Stimulated activated CD8-positive, alpha-beta memory T cell treated with anti-CD3 and anti-CD28 coated beads, Interleukin-7, amount 100 ng/mL, for 4 hours (primary cell): ENCODE measurements at regions not wholly inside any gene's neighbourhood (a gene's known extent, or its start where the extent isn't known, plus 50 kb on each side); places are given as distances from the start of the nearest gene placed in this dataset.
"Not testable (repeated sequence)": the region's sequence is repeated elsewhere in the genome, so short reads cannot be mapped to it uniquely, and the experiment has no call there.

Source experiments
- DNase-seq, 2 donors: peaks; one replicate each; pipeline ENCODE4 v3.0.0-alpha.2; 2020; ENCODE audit warnings: low read depth in 2 of 2

DNA sequence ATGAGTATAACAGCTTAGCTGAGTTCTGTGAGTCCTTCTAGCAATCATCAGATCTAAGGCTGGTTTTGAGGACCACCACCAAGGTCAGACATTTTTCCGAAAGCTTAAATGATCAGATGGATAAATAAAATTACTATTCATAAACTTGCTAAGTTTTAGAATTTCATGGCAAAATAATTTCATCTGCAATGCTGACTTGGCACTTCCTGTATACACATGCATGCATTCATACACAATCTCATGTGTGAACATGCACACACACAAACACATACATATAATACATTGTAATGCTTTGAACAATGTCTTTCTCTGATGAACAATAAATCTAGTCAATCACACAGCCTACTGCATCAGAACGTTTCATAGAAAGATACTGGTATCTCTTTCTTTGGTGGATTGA lies 1068.3 kb downstream of the HACE1 start:
- no peak for DNase-seq

DNA sequence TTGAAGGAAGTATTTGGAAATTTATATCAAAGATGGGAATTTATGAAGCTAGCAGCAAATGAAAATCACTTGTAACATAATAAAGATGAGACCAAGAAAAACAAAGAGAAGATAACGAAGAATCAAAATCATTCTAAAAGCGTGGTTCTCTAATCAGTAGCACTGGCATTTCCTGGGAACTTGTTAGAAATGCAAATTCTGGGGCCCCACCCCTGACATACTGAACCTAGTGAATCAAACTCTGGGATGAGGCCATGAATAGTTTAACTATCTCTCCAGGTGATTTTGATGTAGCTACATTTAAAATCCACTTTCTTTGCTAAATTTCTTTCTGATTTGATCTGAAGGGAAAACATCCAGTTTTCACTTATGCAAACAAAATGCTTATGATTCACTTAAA lies 1075.6 kb downstream of the HACE1 start:
- DNase-seq = no peak

DNA sequence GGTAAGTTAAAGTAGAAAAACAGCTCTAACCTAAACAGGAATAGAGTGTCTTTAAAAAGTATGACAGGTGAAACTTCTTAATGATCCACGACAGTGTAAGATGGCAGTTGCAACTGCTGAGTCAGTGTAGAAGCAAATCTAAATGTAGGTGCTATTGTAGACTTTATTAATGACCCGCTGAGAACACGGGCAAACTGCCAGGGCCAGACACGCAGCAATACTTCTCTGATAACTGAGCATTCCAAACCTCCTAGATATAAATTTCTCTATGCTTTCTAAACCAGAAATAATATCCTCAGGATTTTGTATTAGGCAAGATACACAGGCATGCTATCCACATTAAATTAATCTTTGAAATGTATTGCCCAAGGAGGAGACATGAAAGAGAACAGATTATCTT lies 1076.4 kb downstream of the HACE1 start:
- DNase-seq = no peak

DNA sequence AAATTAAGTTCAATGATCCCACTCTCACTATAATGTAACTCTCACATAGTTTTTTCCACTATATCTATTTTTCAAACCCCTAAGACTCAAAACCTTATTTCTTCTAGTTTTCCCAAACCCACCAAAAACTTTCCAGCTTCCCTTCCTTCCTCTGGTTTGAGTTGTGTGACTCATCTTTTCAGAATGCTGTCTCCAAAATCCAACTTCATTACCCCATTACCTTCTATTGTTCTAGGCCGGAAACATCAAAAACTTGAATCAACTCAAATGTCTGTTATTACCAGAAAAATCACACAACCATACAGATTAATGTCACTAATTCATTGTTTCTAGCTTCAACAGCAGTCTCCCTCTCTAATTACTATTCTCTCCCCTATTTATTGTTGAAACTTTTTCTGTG lies 1090.3 kb downstream of the HACE1 start:
- DNase-seq = no peak

DNA sequence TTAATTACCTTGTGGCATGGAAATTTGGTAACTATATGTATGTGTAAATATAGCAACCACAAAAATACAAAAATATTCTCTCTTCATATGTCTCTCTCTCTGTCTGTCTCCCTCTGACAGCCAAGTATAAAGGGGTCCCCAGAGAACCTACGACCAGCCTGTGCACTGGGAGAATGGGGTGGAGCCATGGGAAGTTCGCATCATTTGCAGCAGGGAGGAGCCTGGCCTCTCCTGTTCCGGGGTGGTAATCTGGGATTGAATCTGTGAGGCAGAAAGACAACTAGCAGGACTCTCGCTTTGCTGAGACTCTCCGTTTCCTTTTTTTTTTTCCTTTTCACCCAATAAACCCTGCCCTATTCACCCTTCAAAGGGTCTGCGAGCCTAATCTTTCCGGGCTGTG lies 1109.1 kb downstream of the HACE1 start:
- no peak for DNase-seq

DNA sequence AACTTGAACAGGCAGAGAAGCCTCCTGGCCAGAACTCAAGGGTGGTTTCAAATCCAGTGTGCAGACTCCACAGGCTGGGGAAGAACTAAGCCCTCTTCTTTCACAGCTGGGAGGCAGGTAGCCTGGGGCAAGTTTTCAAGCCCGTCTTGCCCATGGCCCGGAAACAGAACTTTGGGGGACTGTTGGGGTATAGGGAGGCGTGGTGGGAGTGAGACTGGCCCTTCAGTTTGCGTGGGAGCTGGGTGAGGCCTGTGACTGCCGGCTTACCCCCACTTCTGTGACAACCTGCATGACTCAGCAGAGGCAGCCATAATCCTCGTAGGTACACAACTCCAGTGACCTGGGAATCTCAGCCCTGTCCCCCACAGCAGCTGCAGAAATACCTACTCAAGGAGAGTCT lies 1125.7 kb downstream of the HACE1 start:
- no peak for DNase-seq

DNA sequence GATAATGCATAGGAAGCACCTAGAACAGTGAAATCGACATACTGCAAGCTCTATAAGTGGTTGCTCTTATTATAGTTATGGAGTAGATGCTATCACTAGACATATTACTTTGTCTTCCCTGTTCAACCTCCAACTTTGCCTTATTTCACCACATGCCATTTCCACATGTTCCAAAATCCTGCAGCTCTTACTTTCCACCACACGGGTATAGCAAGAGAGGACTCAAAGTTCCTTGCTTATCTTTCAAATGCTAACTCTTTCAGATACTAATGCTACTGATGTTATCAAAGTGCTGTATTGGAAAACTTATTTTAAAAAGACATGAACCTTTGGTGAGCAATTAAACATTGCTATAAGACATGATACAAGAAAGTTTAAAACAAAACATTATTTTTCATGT lies 1130.1 kb downstream of the HACE1 start:
- no peak for DNase-seq

DNA sequence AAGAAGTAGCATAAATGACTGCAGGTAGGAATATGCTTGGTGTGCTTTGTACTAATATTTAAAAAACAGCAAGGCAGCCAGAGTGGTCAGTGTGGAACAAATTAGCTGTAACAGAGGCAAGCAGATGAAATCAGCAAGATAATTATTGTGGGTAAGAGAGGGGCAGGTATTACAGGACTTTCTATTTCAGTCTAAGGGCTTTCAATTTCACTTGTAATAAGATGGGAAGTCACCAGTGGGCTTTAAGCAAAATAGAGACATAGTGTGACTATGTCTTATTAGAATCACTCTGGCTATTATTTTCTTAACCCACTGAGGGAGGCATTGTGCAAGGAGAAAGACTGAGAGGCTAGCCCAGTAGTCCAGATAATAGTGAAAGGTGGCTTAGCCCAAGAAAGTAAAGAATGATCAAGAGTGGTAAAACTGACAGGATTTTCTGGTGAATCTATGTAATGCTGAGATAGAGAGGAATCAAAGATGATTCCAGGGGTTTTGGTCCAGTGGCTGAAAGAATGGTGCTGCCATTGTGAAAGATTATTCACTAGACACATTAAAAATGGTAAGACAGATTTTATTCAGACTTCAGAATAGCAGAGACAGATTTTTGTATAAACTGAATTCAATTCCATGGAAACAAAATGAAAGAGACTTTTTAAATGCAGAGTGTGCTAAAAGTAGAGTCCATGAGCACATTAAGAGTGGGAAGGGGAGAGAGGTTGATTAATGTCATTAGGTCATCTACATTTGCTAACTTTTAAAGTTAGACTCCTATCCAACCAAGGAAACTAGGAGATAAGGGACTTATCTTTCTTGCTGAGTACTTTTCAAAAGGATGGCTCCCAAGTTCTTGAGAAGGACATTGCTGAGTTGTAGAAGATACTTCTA lies 1136.0 kb downstream of the HACE1 start:
- DNase-seq = no peak

DNA sequence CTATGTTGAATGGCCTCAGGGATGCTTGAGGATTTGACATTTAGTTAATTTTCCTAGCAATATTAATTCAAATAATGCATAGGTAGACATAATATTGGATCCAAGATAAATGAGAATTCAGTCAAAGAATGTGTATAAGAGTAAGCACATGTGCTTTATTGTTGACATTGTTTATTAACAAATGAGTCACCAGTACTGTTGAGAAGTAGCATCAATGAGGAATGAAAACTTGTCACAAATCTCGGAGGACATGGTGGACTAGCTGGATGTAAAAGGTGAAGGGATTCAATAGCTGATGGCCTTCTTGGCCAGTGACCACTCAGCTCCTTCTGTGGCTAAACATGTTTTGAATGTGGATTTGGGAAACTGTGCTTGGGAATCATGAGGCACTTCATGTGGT lies 1137.0 kb downstream of the HACE1 start:
- no peak for DNase-seq

DNA sequence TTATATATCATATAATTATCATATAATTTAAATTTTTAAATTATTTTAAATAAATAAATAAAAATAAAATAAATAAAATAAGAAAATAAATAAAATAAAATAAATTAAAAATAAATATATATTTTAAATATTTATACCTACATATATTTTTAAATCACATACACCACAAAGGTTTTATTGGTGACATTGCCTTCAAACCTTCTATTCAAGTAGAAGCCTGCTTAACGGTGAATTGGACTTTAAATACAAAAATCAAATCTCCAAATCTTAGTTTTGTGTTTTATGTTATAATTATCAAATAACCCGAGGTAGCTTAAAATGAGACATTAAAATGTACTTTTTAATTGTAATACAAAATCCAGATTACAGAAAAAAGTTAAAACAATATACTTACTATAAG lies 1137.8 kb downstream of the HACE1 start:
- no peak for DNase-seq

DNA sequence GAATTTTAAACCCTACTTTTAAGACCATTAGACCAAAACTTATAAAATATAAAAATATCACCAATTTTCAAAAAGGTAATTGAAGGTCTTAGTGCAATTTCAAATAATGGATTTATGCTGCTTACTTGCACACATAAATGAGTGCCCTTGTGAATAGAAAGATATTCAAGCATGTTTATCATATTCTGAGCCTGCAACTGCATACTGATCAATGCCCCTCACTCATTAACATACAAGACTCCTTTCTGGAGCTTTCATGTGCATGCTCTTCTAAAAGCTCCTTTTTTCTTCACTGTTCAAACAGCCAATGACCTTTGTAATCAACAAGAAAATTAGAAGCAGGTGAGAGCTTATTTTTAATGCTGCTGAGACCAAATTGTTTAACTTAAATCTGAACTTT lies 1139.3 kb downstream of the HACE1 start:
- DNase-seq = no peak

DNA sequence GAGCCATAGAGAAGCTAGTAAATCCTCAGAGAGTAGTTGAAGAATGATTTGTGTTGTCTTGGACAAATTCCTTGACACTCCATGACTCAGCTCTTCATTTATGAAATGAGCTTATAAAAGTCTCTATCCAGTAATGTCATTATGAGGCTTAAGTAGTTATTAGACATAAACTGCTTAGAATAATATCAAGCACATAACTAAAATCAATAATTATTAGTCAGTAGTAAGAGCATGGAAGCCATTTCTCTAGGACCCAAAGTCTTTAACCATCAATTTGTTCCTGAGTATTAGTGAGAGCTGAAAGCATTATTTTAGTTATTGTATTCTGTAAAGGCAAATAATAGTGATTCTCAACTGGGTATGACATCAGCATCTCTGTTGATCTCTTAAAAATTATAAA lies 1140.2 kb downstream of the HACE1 start:
- DNase-seq = no peak

DNA sequence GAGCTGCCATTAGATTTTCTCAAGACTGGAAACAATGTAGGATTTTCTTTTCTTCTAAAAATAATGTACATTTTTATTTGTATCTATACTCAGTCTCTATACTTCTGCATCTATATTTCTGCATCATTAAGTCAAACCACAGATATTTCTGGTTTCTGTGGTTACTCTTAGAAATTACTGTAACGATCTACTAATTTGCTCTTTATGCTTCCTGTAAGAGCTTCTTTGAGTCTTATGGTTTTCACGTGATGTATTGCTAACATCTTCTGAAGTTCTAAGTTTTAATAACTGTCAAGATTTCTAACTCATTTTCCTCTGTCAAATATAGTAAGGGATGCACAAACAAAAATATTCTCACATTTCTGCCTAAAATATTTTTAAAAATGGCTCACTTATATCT lies 1144.5 kb downstream of the HACE1 start:
- DNase-seq = no peak

DNA sequence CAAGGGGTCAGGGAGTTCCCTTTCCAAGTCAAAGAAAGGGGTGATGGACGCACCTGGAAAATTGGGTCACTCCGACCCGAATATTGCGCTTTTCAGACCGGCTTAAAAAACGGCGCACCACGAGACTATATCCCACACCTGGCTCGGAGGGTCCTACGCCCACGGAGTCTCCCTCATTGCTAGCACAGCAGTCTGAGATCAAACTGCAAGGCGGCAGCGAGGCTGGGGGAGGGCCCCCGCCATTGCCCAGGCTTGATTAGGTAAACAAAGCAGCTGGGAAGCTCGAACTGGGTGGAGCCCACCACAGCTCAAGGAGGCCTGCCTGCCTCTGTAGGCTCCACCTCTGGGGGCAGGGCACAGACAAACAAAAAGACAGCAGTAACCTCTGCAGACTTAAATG lies 1150.5 kb downstream of the HACE1 start:
- DNase-seq = not testable (repeated sequence)

DNA sequence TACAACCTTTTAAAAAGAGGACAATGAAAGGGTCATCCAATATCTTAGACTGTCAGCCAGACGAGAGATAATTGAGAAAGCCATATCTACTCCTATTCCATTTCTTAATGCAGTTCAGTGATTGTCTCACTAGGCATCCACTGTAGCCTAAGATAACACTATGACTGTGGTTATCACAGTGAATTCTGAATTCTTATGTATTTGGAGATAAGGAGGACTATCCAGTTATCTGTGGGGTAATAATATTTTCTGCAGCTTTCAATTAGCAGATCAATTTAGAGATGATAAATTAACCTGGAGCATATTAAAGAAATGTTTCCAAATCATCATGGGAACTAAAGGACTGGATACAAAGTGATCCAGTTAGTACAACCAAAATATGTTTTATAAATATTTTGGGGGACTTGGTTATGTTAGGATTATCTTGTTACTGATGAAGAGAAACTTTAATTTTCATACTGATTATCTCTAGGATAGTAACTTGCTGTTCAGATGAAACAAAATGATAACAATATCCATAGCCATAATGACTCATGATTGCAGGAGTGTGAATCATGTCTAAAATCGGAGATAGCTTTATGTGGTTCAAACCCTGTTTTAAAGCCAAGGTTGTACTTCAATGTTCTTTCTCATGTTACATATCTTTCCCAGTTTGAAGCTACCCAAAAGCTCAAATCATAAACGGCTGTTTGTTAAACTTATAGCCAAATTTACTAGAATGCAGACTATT lies 1152.0 kb downstream of the HACE1 start:
- no peak for DNase-seq

DNA sequence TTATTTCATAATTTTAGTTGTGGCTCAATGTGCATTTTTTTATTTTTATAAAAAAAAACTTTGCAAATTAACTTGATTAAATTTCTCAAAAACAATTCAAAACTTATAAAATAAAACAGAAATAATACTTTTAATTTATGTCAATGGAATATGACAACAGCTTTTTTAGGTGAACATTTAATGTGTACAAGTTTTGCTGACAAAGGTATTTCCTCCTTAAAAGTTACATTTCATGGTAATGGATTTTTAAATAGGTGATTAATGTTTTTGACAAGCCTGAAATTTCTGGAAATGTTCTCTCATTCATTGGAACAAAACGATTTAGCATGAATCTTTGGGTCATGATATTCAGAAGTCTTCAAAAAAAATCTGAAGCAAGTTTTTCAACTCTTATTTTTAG lies 1160.0 kb downstream of the HACE1 start:
- no peak for DNase-seq

DNA sequence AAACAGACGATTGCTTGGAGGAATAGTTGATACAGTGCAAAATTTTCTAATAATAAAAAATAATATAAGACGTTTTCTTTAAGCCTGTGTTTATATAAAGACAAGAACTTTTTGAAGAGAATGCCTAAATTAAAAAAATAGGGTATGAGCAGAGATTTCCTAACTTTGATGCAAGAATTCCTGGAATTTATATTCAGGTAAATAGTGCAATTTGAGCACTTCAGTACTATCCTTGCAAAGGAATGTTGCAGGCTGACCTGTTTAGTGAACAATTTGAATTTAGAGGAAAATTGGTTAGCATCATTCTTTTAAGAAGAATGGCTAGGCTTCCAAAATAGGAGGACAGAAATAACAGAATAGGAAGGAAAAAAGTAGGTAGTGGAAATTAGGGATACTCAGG lies 1172.3 kb downstream of the HACE1 start:
- DNase-seq = no peak

DNA sequence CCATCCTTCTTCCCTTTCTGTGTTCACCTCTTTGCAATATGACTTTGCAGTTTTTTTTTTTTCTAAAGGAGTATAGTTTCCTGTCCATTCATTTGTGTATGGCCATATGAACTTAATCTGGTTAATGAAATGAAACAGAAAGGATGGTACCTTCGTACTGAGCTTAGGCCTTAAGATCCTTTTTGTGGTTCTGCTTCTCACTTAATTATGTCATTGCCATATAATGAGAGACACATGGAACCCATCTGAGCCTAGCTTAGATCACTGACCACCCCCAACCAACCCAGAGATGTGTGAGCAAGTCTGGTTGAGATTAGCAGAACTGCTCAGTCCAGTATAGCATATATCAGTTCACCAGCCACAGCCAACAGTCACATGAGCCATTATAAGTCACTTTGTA lies 1179.6 kb downstream of the HACE1 start:
- no peak for DNase-seq

DNA sequence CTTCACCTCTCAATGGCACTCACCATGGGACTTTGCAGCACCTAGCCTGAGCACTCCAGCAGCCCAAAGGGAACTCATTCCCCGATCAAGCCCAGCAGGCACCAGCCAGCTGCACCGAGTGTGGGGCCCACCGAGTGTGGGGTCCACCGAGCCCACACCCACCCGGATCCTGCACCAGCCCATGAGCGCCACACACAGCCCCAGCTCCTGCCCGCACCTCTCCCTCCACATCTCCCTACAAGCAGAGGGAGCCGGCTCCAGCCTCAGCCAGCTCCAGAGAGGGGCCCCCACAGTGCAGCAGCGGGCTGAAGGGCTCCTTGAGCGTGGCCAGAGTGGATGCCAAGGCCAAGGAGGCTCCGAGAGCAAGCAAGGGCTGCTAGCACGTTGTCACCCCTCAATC lies 1182.4 kb downstream of the HACE1 start:
- no peak for DNase-seq

DNA sequence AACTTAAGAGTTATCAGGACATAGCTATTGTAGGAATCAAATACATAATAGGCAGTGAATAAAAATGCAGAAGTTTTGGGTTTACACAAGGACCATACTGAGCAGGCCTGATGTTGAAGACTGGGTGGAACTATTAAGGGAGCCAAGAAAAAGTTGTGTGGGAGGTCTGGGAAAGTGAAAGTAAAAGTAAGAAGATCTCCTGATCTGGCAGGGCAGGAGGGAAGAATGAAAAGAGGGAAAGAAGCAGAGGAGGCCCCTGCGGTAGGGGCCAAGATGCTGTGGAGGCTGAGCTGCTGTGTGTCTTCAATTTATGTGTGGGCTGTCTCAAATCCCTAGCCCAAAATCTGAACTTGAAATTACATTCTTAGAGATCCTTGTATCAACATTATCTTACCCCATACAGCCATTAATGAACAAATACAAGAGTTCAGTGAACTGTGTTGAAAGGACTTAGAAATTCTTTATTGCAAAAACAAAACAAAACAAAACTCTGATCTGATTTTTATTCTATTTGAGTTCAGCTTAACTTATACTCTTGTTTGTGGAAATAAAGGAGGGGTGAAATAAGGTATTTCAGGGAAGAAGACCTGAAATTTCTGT lies 1183.8 kb downstream of the HACE1 start:
- DNase-seq = no peak

DNA sequence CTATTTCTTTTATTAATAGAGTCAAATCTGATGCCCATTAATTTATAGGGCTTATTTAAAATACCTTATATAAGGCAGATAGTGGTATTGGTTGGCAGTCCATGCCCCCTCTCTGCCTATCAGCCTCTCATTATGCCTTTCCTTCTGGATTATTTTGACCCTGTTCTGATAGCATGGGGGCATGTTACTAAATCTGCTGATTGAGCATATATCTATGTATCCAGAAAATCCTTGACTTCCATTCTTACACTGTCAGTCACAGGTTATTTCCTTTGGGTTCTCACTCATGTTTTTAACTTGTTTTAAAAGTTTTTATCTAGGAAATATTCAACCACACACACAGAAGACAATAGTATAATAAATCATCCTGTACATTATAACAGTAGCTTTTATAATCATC lies 1184.9 kb downstream of the HACE1 start:
- no peak for DNase-seq

DNA sequence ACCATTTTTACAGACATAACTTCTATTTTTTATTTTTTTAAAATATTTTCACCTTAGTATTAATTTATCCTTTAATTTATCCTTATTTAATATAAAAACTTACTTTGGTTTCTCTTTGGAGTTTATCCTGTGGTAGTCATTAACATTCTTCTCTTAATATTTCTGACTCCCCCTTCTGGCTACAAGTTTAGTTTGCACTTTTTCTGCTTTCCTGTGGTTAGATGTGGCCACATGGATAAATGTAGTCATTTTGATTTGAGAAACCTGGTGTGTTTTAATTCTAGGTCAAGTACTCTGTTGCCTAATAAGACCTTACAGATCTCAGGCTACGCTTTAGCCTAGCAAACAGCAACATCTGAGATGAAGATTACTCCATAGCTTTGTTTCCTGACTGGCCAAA lies 1187.5 kb downstream of the HACE1 start:
- DNase-seq = no peak

DNA sequence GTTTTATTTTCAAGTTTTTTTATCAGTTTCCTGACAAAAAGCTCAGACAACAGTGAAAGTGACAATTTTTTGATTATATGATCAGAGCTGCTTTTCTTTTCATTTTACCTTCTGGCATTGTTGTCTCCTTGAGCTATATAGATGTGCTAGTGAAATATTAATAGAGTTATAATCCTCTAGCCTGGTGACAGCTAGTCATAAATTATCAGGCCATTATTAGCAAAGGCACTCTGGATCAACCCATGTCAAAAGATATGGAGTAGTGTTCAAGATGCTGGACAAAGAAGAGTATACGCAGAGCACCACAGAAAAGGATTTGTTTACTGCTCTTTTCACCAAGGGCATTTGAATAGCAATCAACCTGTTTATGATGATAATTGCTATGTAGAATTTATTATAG lies 1230.1 kb downstream of the HACE1 start:
- DNase-seq = no peak
